IMR-90 (cell line): ENCODE measurements at regions not wholly inside any gene's neighbourhood (a gene's known extent, or its start where the extent isn't known, plus 50 kb on each side); places are given as distances from the start of the nearest gene placed in this dataset.

Experiments
- ATAC-seq: fragments of 200-7000 bp; cut with Tn5 transposase; 2 replicates; pipeline ENCODE4 v1.9.1; 2020; ENCODE audit warnings: low read depth, mild to moderate bottlenecking, moderate library complexity
- BruUV-seq: library from RNA; stranded (reverse); fragments of 400-500 nt; replicated peaks from 2 replicates; lab custom pipeline; 2021; lab: Mats Ljungman, UMichigan
- CTCF ChIA-PET: fragments of 300-600 bp; formaldehyde crosslinking; extraction: SDS; loops from one replicate; lab custom pipeline; 2021; ENCODE audit warnings: antibody characterized with exemption; lab: Yijun Ruan, JAX
- POLR2A ChIA-PET: fragments of 300-600 bp; sonication (Branson Sonifier 250); formaldehyde crosslinking; loops from one replicate; lab custom pipeline; 2022; ENCODE audit warnings: antibody characterized with exemption; ENCODE audit not compliant: unreplicated experiment; lab: Charles Lee
- DNase-seq: peaks from one replicate; pipeline ENCODE4 v3.0.0; 2013
- H2AFZ ChIP-seq: replicated peaks from 2 replicates; pipeline ENCODE3; 2013; ENCODE audit warnings: low read length, mild to moderate bottlenecking; ENCODE audit not compliant: poor library complexity
- H2AK5ac ChIP-seq: 2 replicates; pipeline ENCODE4 v1.6.1; 2013; ENCODE audit warnings: low read depth, low read length, inconsistent platforms
- H2AK9ac ChIP-seq: replicated peaks from 2 replicates; pipeline ENCODE3; 2013; ENCODE audit warnings: mild to moderate bottlenecking, low read depth, low read length, moderate library complexity; ENCODE audit not compliant: poor library complexity
- H2BK120ac ChIP-seq: 2 replicates; pipeline ENCODE4 v1.6.1; 2013; ENCODE audit warnings: low read depth, low read length, inconsistent platforms
- H2BK15ac ChIP-seq: 3 replicates; pipeline ENCODE4 v1.6.1; 2013; ENCODE audit warnings: low read depth, low read length, inconsistent platforms
- H2BK20ac ChIP-seq: 2 replicates; pipeline ENCODE4 v1.6.1; 2013; ENCODE audit warnings: low read depth, mild to moderate bottlenecking, inconsistent platforms, low read length, moderate library complexity
- H2BK5ac ChIP-seq: 2 replicates; pipeline ENCODE4 v1.6.1; 2013; ENCODE audit warnings: mild to moderate bottlenecking, low read depth, low read length, inconsistent platforms; ENCODE audit not compliant: poor library complexity, severe bottlenecking
- H3K14ac ChIP-seq: replicated peaks from 2 replicates; pipeline ENCODE4 v1.6.1; 2013; ENCODE audit warnings: low read depth, low read length, inconsistent platforms
- H3K18ac ChIP-seq: 2 replicates; pipeline ENCODE4 v1.6.1; 2013; ENCODE audit warnings: low read depth, low read length, control low read depth
- H3K23ac ChIP-seq: 2 replicates; pipeline ENCODE4 v1.6.1; 2013; ENCODE audit warnings: low read depth, low read length, inconsistent platforms
- H3K27ac ChIP-seq: 2 replicates; pipeline ENCODE4 v1.5.1; 2013; ENCODE audit warnings: mild to moderate bottlenecking, control low read depth, low read length; ENCODE audit not compliant: insufficient read depth
- H3K27me3 ChIP-seq: 2 replicates; pipeline ENCODE4 v1.6.1; 2013; ENCODE audit warnings: low read length; ENCODE audit not compliant: control insufficient read depth, insufficient read depth
- H3K36me3 ChIP-seq: 2 replicates; pipeline ENCODE4 v1.6.1; 2013; ENCODE audit warnings: low read length, mixed read lengths; ENCODE audit not compliant: control insufficient read depth, insufficient read depth
- H3K4ac ChIP-seq: 2 replicates; pipeline ENCODE4 v1.6.1; 2013; ENCODE audit warnings: low read depth, low read length, inconsistent platforms
- H3K4me1 ChIP-seq: 2 replicates; pipeline ENCODE4 v1.6.1; 2013; ENCODE audit warnings: low read length, mixed read lengths; ENCODE audit not compliant: control insufficient read depth, insufficient read depth
- H3K4me2 ChIP-seq: 2 replicates; pipeline ENCODE4 v1.6.1; 2013; ENCODE audit warnings: low read depth, mild to moderate bottlenecking, control low read depth, low read length, moderate library complexity
- H3K4me3 ChIP-seq: 2 replicates; pipeline ENCODE4 v1.5.1; 2013; ENCODE audit warnings: low read depth, mild to moderate bottlenecking, control low read depth, low read length, moderate library complexity; ENCODE audit not compliant: insufficient read depth
- H3K56ac ChIP-seq: 2 replicates; pipeline ENCODE4 v1.6.1; 2013; ENCODE audit warnings: low read length, inconsistent platforms; ENCODE audit not compliant: insufficient read depth; ENCODE audit errors: extremely low read depth
- H3K79me1 ChIP-seq, 2 experiments: 2 replicates each; pipeline ENCODE4 v1.6.1; 2013; ENCODE audit warnings: low read length in 2 of 2, inconsistent platforms in 1 of 2, low read depth in 1 of 2
- H3K9ac ChIP-seq: 2 replicates; pipeline ENCODE4 v1.6.1; 2013; ENCODE audit warnings: low read depth, low read length, control low read depth
- H3K9me1 ChIP-seq: 2 replicates; pipeline ENCODE4 v1.6.1; 2013; ENCODE audit warnings: low read length, inconsistent platforms; ENCODE audit not compliant: insufficient read depth
- H3K9me3 ChIP-seq: 2 replicates; pipeline ENCODE4 v1.6.1; 2013; ENCODE audit warnings: low read length; ENCODE audit not compliant: control insufficient read depth, insufficient read depth
- H4K20me1 ChIP-seq: 2 replicates; pipeline ENCODE4 v1.6.1; 2013; ENCODE audit warnings: low read length, inconsistent platforms; ENCODE audit not compliant: insufficient read depth
- H4K5ac ChIP-seq: 2 replicates; pipeline ENCODE4 v1.6.1; 2013; ENCODE audit warnings: mild to moderate bottlenecking, low read depth, low read length, control low read depth
- H4K8ac ChIP-seq, 2 experiments: 2 replicates each; pipeline ENCODE4 v1.6.1; 2013; ENCODE audit warnings: low read depth in 2 of 2, low read length in 2 of 2, control low read depth in 1 of 2, inconsistent platforms in 1 of 2
- H4K91ac ChIP-seq: 2 replicates; pipeline ENCODE4 v1.6.1; 2013; ENCODE audit warnings: low read depth, low read length, inconsistent platforms; ENCODE audit not compliant: insufficient read depth
- BHLHE40 ChIP-seq: fragments of 150-350 bp; IDR thresholded peaks from 2 replicates; pipeline ENCODE4 v1.6.1; 2016; ENCODE audit warnings: mild to moderate bottlenecking, low read depth, low read length
- CHD1 ChIP-seq: IDR thresholded peaks from 2 replicates; pipeline ENCODE4 v1.6.1; 2012; ENCODE audit warnings: low read depth, low read length, improper control_type of control experiment
- FOS ChIP-seq: fragments of 150-350 bp; IDR thresholded peaks from 2 replicates; pipeline ENCODE4 v1.6.1; 2016; ENCODE audit warnings: low read depth, low read length
- MAZ ChIP-seq: IDR thresholded peaks from 2 replicates; pipeline ENCODE4 v1.6.1; 2012; ENCODE audit warnings: low read depth, mild to moderate bottlenecking, low read length, improper control_type of control experiment, moderate library complexity, borderline replicate concordance
- NFE2L2 ChIP-seq: fragments of 150-350 bp; IDR thresholded peaks from 2 replicates; pipeline ENCODE4 v1.6.1; 2016; ENCODE audit warnings: low read depth, mild to moderate bottlenecking, low read length
- POLR2A ChIP-seq: IDR thresholded peaks from 2 replicates; pipeline ENCODE4 v1.6.1; 2012; ENCODE audit warnings: mild to moderate bottlenecking, low read depth, low read length
- RAD21 ChIP-seq: IDR thresholded peaks from 2 replicates; pipeline ENCODE4 v1.6.1; 2012; ENCODE audit warnings: low read length, improper control_type of control experiment
- RCOR1 ChIP-seq: IDR thresholded peaks from 2 replicates; pipeline ENCODE4 v1.6.1; 2012; ENCODE audit warnings: mild to moderate bottlenecking, low read length, improper control_type of control experiment; ENCODE audit not compliant: insufficient replicate concordance
- RFX5 ChIP-seq: IDR thresholded peaks from 2 replicates; pipeline ENCODE4 v1.8.0; 2012; ENCODE audit warnings: low read depth, mild to moderate bottlenecking, low read length, moderate library complexity
- SMC3 ChIP-seq: fragments of 150-350 bp; IDR thresholded peaks from 2 replicates; pipeline ENCODE4 v1.6.1; 2016; ENCODE audit warnings: low read depth, mild to moderate bottlenecking, antibody characterized with exemption, low read length, moderate library complexity
- WGBS, 2 experiments: methylation state at CpG; one replicate each; pipeline versions ENCODE4 v1.1.5 to v1.1.7; 2013; ENCODE audit warnings: missing lambda C conversion rate in 2 of 2; ENCODE audit not compliant: insufficient read length in 1 of 2; ENCODE audit errors: extremely low coverage in 2 of 2; 5-methylcytosine and 5-hydroxymethylcytosine counted together
- dilution Hi-C: fragments of 300-500 bp; cut with HindIII; formaldehyde crosslinking; loops from one replicate; pipeline ENCODE4 v1.14.3; 2018; ENCODE audit warnings: low sequenced_read_pairs; ENCODE audit not compliant: unreplicated experiment
- in situ Hi-C: fragments of 300-500 bp; cut with MboI; formaldehyde crosslinking; loops from 3 replicates; pipeline ENCODE4 v1.14.3; 2019; ENCODE audit warnings: low sequenced_read_pairs, inconsistent platforms, mixed read lengths
- intact Hi-C: fragments of 100-400 bp; cut with micrococcal nuclease; formaldehyde crosslinking; loops from 2 replicates; pipeline ENCODE4 v1.10.0; 2022
- TF ChIP-seq, protein P1 (sequence below): conservative IDR thresholded peaks from 2 replicates; pipeline ENCODE4 v1.5.1; 2012; ENCODE audit warnings: mild to moderate bottlenecking, low read depth, low read length, improper control_type of control experiment
- TF ChIP-seq, protein P2 (sequence below): fragments of 150-350 bp; IDR thresholded peaks from 2 replicates; pipeline ENCODE4 v1.6.1; 2017; ENCODE audit warnings: mild to moderate bottlenecking, antibody characterized with exemption, low read length, low read depth

DNA sequence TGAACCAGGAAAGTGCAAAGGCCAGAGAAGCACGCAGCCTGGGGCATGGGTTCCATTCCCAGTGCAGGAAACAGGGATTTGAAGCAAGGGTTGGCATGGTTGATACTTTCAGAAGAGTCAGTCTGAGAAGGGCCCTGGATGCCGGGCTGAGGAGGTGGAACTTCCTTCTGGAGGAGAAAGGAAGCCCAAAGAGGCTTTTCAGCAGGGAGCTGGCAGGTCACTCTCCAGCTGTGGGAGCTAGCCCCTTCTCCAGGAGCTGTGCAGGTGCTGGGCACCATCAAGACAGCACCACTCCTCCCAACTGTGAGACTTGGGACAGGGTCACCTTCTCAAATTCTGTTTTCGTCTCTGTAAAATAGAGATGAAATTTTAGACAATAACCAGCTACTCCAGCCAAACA is 169.8 kb downstream of the ZNF248 start:
- Histone ChIP-seq H3K56ac (no peak overlapping the region), H3K27ac (no peak overlapping the region), H2AK9ac (no peak overlapping the region), H3K9me1 (no peaks in the 10 kb centered on the region), H3K9ac (no peak overlapping the region), H3K27me3 (no peaks in the 10 kb centered on the region), H3K4me3 (no peak overlapping the region), H4K8ac (no peak overlapping the region), H3K14ac (no peak overlapping the region), H2BK5ac (no peak overlapping the region), H3K4ac (no peak overlapping the region), H3K4me1 (no peaks in the 10 kb centered on the region), H4K20me1 (no peaks in the 10 kb centered on the region), H3K4me2 (no peak overlapping the region), H3K36me3 (no peaks in the 10 kb centered on the region), H3K79me1 (no peaks in the 10 kb centered on the region), H2AK5ac (no peak overlapping the region), H2AFZ (no peak overlapping the region), H3K18ac (no peak overlapping the region), H2BK20ac (no peak overlapping the region), H2BK15ac (no peak overlapping the region), H2BK120ac (no peak overlapping the region), H3K23ac (no peak overlapping the region), H4K91ac (no peak overlapping the region), H3K9me3 (peaks cover 35% of the 10 kb centered on the region), H4K5ac (no peak overlapping the region)
- dilution Hi-C loops, result no loop called here
- intact Hi-C loops, result no loop called here
- WGBS, 2 experiments, result 0% methylated on average over 1 of the region's 3 CpGs; no CpG with 5 or more reads in 1 of the 2 experiments
- in situ Hi-C loops, result no loop called here
- ChIA-PET POLR2A (no interaction called here), CTCF (no interaction called here)
- ATAC-seq (no peak), DNase-seq (no peak)
- BruUV-seq, result no TSS peak
- TF ChIP-seq RFX5 (no peak), BHLHE40 (no peak), SMC3 (no peak), CHD1 (no peak), POLR2A (no peak), RCOR1 (no peak), RAD21 (no peak), NFE2L2 (no peak), FOS (no peak), MAZ (no peak)
- TF ChIP-seq, protein P1, sequence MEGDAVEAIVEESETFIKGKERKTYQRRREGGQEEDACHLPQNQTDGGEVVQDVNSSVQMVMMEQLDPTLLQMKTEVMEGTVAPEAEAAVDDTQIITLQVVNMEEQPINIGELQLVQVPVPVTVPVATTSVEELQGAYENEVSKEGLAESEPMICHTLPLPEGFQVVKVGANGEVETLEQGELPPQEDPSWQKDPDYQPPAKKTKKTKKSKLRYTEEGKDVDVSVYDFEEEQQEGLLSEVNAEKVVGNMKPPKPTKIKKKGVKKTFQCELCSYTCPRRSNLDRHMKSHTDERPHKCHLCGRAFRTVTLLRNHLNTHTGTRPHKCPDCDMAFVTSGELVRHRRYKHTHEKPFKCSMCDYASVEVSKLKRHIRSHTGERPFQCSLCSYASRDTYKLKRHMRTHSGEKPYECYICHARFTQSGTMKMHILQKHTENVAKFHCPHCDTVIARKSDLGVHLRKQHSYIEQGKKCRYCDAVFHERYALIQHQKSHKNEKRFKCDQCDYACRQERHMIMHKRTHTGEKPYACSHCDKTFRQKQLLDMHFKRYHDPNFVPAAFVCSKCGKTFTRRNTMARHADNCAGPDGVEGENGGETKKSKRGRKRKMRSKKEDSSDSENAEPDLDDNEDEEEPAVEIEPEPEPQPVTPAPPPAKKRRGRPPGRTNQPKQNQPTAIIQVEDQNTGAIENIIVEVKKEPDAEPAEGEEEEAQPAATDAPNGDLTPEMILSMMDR, result no peak
- TF ChIP-seq, protein P2, sequence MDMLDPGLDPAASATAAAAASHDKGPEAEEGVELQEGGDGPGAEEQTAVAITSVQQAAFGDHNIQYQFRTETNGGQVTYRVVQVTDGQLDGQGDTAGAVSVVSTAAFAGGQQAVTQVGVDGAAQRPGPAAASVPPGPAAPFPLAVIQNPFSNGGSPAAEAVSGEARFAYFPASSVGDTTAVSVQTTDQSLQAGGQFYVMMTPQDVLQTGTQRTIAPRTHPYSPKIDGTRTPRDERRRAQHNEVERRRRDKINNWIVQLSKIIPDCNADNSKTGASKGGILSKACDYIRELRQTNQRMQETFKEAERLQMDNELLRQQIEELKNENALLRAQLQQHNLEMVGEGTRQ, result no peak
